ENCODE measurements at regions not wholly inside any gene's neighbourhood (a gene's known extent, or its start where the extent isn't known, plus 50 kb on each side); places are given as distances from the start of the nearest gene placed in this dataset.

DNA sequence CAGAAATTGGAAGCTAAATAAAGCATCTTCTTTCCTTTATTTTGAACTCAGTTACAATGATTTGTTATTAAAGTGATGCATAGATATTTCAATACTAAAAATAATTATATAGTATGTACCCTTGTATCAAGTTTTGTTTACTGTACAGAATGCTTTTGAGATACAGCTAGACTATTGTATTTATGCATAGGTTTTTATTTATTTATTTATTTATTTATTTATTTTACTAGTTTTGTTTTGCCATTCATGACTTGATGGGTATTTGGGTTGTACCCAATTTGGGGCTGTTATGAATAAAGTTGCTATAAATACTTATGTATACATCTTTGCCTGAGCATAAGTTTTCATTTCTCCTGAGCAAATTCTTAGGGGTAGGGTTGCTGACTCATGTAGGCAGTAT, 118.7 kb upstream of the NXPH2 start:
- no peak overlapping the region for H3K4me3 Mint-ChIP-seq (ENCODE audit: unreplicated experiment)
- CTCF ChIA-PET, result interaction anchor here (1.1 kb wide), 1 partner anchor 24 kb away, joined by 3 read pairs; no protein-coding TSS in a partner anchor
- no peak for DNase-seq (ENCODE audit: unreplicated experiment)
- H3K27me3 Mint-ChIP-seq (ENCODE audit: insufficient read depth, unreplicated experiment), result peaks cover 36% of the 10 kb centered on the region
- TF ChIP-seq, protein P1, sequence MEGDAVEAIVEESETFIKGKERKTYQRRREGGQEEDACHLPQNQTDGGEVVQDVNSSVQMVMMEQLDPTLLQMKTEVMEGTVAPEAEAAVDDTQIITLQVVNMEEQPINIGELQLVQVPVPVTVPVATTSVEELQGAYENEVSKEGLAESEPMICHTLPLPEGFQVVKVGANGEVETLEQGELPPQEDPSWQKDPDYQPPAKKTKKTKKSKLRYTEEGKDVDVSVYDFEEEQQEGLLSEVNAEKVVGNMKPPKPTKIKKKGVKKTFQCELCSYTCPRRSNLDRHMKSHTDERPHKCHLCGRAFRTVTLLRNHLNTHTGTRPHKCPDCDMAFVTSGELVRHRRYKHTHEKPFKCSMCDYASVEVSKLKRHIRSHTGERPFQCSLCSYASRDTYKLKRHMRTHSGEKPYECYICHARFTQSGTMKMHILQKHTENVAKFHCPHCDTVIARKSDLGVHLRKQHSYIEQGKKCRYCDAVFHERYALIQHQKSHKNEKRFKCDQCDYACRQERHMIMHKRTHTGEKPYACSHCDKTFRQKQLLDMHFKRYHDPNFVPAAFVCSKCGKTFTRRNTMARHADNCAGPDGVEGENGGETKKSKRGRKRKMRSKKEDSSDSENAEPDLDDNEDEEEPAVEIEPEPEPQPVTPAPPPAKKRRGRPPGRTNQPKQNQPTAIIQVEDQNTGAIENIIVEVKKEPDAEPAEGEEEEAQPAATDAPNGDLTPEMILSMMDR (IDR thresholded peaks at IDR 0.05; ENCODE audit: unreplicated experiment), result no peak
- no TSS peak for BruUV-seq (replicated peaks)
- no peaks in the 10 kb centered on the region for H3K4me1 Mint-ChIP-seq (ENCODE audit: insufficient read depth, unreplicated experiment)
- POLR2A ChIA-PET, result no interaction called here
- H3K27ac Mint-ChIP-seq (ENCODE audit: low read depth, unreplicated experiment), result no peak overlapping the region
- intact Hi-C loops (cut with micrococcal nuclease), result no loop called here
- H3K36me3 Mint-ChIP-seq (ENCODE audit: insufficient read depth, unreplicated experiment), result no peaks in the 10 kb centered on the region
- no peaks in the 10 kb centered on the region for H3K9me3 Mint-ChIP-seq (ENCODE audit: unreplicated experiment)

DNA sequence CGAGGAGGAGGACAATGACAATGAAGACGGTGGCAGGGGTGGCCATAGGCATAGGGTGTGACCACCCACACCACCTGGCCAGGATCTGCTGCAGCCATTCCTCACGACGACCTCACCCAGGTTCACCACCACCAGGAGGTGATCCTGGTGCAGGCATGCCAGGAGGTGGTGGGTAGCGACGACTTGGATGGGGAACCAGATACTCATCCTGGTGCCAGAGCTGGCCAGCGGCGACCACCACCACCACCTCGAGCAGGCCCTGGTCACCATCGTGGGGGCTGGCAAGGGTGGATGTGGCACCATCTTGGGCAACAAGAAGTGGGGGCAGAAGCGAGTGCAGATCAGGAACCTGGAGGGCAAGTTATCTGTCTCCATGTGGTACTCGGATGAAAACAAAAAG, 117.1 kb upstream of the NXPH2 start:
- no peak overlapping the region for H3K27ac Mint-ChIP-seq (ENCODE audit: low read depth, unreplicated experiment)
- H3K4me3 Mint-ChIP-seq (ENCODE audit: unreplicated experiment), result no peak overlapping the region
- ChIA-PET POLR2A (no interaction called here), CTCF (no interaction called here)
- TF ChIP-seq, protein P1 (IDR thresholded peaks at IDR 0.05; ENCODE audit: unreplicated experiment), result no peak
- no peaks in the 10 kb centered on the region for H3K36me3 Mint-ChIP-seq (ENCODE audit: insufficient read depth, unreplicated experiment)
- no peak for DNase-seq (ENCODE audit: unreplicated experiment)
- intact Hi-C loops (cut with micrococcal nuclease), result no loop called here
- H3K9me3 Mint-ChIP-seq (ENCODE audit: unreplicated experiment), result no peaks in the 10 kb centered on the region
- H3K27me3 Mint-ChIP-seq (ENCODE audit: insufficient read depth, unreplicated experiment), result peaks cover 40% of the 10 kb centered on the region
- H3K4me1 Mint-ChIP-seq (ENCODE audit: insufficient read depth, unreplicated experiment), result peaks cover 5% of the 10 kb centered on the region
- BruUV-seq (replicated peaks), result no TSS peak

DNA sequence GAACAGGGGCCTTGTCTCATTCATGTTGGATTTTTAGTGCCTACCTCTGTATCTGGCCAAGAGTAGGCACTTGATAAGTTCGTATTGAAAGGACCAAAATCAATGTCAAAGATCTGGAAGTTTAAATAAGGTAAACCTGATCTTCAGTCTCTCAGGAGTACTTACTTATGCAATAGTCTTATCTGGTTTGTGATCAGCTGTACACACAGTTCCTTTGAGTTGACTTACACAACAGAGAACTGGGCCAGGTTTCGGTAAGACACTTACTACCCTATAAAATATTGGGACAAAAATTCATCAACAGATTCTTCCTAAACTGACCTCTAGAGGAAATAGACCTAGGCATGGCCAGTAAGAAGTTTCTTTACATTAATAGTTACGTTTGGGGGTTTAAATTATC, 113.6 kb upstream of the NXPH2 start:
- Mint-ChIP-seq H3K4me3 (ENCODE audit: unreplicated experiment) (no peak overlapping the region), H3K9me3 (ENCODE audit: unreplicated experiment) (peaks cover 4% of the 10 kb centered on the region), H3K27me3 (ENCODE audit: insufficient read depth, unreplicated experiment) (peaks cover 40% of the 10 kb centered on the region), H3K36me3 (ENCODE audit: insufficient read depth, unreplicated experiment) (no peaks in the 10 kb centered on the region), H3K4me1 (ENCODE audit: insufficient read depth, unreplicated experiment) (peaks cover 5% of the 10 kb centered on the region), H3K27ac (ENCODE audit: low read depth, unreplicated experiment) (no peak overlapping the region)
- ChIA-PET POLR2A (no interaction called here), CTCF (no interaction called here)
- no peak for DNase-seq (ENCODE audit: unreplicated experiment)
- TF ChIP-seq, protein P1 (IDR thresholded peaks at IDR 0.05; ENCODE audit: unreplicated experiment), result no peak
- BruUV-seq (replicated peaks), result no TSS peak
- intact Hi-C loops (cut with micrococcal nuclease), result no loop called here

DNA sequence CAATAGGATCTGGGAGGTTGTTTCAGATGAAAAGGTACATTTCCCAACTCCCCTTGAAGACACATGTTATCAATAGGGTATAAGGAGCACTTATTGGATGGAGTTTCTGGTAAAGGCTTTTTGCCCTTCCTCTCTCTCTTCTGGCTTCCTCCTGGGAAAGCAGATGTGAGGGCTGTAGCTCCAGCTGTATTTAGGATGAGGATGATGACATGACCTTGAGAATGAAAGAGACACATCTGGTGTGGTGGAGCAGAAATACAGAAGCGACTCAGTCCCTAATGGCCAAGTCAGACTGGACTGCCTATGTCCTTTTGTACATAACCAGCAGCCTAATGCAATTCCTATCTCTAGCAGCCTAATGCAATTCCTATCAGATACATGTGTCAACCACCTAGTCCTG, 100.9 kb upstream of the NXPH2 start:
- Mint-ChIP-seq H3K36me3 (ENCODE audit: insufficient read depth, unreplicated experiment) (no peaks in the 10 kb centered on the region), H3K4me3 (ENCODE audit: unreplicated experiment) (no peak overlapping the region), H3K9me3 (ENCODE audit: unreplicated experiment) (no peaks in the 10 kb centered on the region), H3K27ac (ENCODE audit: low read depth, unreplicated experiment) (no peak overlapping the region), H3K4me1 (ENCODE audit: insufficient read depth, unreplicated experiment) (no peaks in the 10 kb centered on the region), H3K27me3 (ENCODE audit: insufficient read depth, unreplicated experiment) (peaks cover 44% of the 10 kb centered on the region)
- ChIA-PET CTCF (interaction anchor here (0.7 kb wide), 1 partner anchor 78 kb away, joined by 3 read pairs; no protein-coding TSS in a partner anchor), POLR2A (no interaction called here)
- DNase-seq (ENCODE audit: unreplicated experiment), result no peak
- intact Hi-C loops (cut with micrococcal nuclease), result no loop called here
- no TSS peak for BruUV-seq (replicated peaks)
- TF ChIP-seq, protein P1 (IDR thresholded peaks at IDR 0.05; ENCODE audit: unreplicated experiment), result no peak

Measured in MCF 10A (cell line).